Hepatocyte (in vitro differentiated cells): ENCODE measurements at regions not wholly inside any gene's neighbourhood (a gene's known extent, or its start where the extent isn't known, plus 50 kb on each side); places are given as distances from the start of the nearest gene placed in this dataset.

ENCODE experiments used
- EZH2 ChIP-seq: fragments of 200-600 bp; sonication (generic); IDR thresholded peaks from 2 replicates; pipeline ENCODE4 v1.6.1; 2016; ENCODE audit warnings: antibody characterized with exemption, mild to moderate bottlenecking, borderline replicate concordance
- EZH2phosphoT487 ChIP-seq: fragments of 200-600 bp; sonication (generic); IDR thresholded peaks from one replicate; pipeline ENCODE4 v1.6.1; 2018; ENCODE audit warnings: antibody characterized with exemption, mild to moderate bottlenecking, low read depth, moderate library complexity; ENCODE audit not compliant: unreplicated experiment, severe bottlenecking
- TF ChIP-seq, protein P1 (sequence below): fragments of 200-600 bp; sonication (generic); IDR thresholded peaks from 2 replicates; pipeline ENCODE4 v1.5.1; 2016; ENCODE audit warnings: antibody characterized with exemption, mild to moderate bottlenecking; ENCODE audit not compliant: poor library complexity

DNA sequence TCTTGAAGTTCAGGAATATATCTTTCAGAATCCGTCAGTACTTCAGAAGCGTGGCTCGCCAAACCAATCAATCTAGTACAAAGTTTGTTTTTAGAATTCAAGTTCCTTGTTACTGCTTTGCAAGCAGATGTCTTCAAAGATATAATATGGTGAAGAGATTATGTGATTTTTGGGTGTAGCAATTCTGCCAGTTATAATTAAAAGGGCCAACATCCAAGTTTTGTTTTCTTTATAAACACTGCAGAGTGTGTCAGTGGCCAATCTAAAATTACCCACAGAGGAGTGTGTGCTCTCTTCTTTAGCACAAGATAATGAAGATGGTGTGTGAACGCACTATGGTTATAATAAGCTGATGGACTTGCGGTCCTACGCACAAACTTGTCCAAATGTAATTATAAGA lies 493.6 kb upstream of the MDFIC2 start:
- TF ChIP-seq, protein P1, sequence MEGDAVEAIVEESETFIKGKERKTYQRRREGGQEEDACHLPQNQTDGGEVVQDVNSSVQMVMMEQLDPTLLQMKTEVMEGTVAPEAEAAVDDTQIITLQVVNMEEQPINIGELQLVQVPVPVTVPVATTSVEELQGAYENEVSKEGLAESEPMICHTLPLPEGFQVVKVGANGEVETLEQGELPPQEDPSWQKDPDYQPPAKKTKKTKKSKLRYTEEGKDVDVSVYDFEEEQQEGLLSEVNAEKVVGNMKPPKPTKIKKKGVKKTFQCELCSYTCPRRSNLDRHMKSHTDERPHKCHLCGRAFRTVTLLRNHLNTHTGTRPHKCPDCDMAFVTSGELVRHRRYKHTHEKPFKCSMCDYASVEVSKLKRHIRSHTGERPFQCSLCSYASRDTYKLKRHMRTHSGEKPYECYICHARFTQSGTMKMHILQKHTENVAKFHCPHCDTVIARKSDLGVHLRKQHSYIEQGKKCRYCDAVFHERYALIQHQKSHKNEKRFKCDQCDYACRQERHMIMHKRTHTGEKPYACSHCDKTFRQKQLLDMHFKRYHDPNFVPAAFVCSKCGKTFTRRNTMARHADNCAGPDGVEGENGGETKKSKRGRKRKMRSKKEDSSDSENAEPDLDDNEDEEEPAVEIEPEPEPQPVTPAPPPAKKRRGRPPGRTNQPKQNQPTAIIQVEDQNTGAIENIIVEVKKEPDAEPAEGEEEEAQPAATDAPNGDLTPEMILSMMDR: no peak
- no peak for TF ChIP-seq EZH2
- TF ChIP-seq EZH2phosphoT487: no peak
